ENCODE measurements at regions not wholly inside any gene's neighbourhood (a gene's known extent, or its start where the extent isn't known, plus 50 kb on each side); places are given as distances from the start of the nearest gene placed in this dataset.

DNA sequence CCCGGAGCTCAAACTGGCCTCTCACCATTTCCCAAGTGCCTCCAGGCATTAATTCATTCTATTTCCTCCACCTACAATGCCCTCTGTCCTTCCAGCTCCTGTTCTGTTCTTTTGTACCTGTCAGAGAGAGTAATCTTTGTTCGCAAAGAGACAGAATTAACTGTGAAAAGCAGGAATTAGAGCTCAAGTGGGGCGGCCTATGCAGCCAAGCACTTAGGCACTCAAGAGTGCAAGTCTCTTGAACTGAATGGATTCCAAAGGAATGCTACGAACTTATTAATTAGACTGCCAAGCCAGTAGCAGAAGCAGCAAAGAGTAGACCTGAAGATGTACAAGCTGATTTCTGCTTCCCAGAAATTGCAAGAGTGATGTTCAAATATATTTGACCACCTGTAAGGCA, 338.3 kb upstream of the AUTS2 start:
- no peak overlapping the region for H3K4me3 ChIP-seq (ENCODE audit: low read depth, low read length)
- TF ChIP-seq, protein P1, sequence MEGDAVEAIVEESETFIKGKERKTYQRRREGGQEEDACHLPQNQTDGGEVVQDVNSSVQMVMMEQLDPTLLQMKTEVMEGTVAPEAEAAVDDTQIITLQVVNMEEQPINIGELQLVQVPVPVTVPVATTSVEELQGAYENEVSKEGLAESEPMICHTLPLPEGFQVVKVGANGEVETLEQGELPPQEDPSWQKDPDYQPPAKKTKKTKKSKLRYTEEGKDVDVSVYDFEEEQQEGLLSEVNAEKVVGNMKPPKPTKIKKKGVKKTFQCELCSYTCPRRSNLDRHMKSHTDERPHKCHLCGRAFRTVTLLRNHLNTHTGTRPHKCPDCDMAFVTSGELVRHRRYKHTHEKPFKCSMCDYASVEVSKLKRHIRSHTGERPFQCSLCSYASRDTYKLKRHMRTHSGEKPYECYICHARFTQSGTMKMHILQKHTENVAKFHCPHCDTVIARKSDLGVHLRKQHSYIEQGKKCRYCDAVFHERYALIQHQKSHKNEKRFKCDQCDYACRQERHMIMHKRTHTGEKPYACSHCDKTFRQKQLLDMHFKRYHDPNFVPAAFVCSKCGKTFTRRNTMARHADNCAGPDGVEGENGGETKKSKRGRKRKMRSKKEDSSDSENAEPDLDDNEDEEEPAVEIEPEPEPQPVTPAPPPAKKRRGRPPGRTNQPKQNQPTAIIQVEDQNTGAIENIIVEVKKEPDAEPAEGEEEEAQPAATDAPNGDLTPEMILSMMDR (IDR thresholded peaks at IDR 0.05; ENCODE audit: low read depth, low read length): no peak

DNA sequence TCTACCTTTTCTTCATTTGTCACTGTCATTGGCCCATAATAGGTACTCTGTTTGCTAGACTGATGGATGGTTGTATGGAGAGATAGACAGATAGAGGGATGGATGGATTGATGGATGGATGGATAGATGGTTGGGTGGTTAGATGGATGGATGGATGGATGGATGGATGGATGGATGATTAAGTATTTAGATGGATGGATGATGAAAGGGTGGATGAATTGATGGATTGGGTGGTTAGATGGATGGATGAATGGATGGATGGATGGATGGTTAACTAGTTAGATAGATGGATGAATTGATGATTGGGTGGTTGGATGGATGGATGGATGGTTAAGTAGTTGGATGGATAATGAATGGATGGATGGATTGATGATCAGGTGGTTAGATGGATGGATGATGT, 334.7 kb upstream of the AUTS2 start:
- TF ChIP-seq, protein P1 (IDR thresholded peaks at IDR 0.05; ENCODE audit: low read depth, low read length): no peak
- H3K4me3 ChIP-seq (ENCODE audit: low read depth, low read length): no peak overlapping the region

DNA sequence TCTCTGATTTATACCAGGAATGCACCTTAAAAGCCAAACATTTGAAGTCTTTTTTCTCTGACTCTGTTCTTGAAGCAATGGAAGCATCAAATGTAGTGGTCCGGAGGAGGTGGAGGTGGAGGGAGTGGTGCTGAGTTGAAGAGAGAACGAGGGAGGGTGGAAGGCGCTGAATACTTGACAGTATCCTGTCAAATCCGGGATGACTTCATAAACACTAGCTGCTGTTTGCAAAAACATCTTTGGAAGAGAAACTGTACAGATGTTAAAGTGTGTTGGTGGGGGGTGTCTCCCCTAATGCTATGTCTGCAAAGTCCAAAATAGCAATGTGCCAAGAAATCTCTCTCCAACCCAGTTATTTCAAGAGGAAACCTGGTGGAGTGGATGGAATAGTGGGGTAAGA, 328.5 kb upstream of the AUTS2 start:
- H3K4me3 ChIP-seq (ENCODE audit: low read depth, low read length): no peak overlapping the region
- TF ChIP-seq, protein P1 (IDR thresholded peaks at IDR 0.05; ENCODE audit: low read depth, low read length): no peak

- TF ChIP-seq, protein P1 (IDR thresholded peaks at IDR 0.05; ENCODE audit: low read depth, low read length): no peak
- no peak overlapping the region for H3K4me3 ChIP-seq (ENCODE audit: low read depth, low read length)
These were observed 326.2 kb upstream of the AUTS2 start for GRCh38 chr7:69272101-69272500.

DNA sequence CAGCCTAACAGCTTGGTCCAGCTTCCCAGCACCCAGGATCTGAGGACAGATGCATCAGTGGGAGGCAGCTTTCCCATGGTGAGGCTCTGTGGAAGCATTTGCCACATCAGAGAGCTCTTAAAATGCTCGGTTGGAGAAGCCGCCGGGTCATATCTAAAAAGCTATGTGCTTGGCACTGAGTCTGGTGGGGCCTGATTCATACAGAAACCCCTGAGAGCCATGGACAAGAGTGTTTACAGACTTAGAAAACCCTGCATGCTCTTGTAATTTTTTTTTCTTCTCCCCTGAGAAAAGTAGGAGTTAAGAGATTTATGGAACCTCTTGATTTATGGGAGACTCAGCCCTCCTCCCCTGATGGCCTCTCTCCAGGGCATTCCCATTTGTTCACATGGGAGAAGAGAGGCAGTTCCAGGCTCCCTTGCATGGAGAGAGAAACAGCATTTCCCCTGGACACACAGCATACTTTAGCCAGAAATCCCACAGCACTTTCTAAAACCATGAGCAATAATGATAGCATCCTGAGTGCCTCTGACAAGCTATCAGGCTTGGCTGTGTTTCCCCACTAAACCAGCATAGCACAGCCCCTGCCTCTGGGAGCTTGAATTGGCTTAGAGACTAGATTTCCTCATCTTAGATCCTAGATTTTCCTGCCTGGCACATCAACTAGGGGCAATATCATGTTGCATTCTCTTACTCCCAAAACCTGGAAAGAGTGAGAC, 322.1 kb upstream of the AUTS2 start:
- H3K4me3 ChIP-seq (ENCODE audit: low read depth, low read length): no peak overlapping the region
- TF ChIP-seq, protein P1 (IDR thresholded peaks at IDR 0.05; ENCODE audit: low read depth, low read length): no peak

DNA sequence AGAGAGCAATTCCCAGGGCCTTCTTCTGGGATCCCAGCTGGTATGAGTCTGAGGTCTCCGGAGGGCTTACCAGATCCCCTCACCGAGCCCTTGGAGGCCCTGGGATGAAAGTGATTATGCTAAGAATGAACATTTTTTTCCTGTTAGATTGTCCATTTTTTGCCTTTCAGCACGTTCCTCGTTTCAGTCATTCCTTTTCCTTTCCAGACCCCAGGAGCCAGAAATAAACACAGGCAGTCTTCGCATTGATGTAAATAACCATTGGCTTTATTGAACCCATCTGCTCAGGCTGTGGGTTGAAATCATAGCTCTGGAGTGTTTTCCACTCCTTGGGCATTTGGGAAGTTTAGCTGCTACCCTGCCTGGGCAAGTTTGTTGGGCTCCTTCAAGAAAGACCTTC, 320.9 kb upstream of the AUTS2 start:
- H3K4me3 ChIP-seq (ENCODE audit: low read depth, low read length): no peak overlapping the region
- TF ChIP-seq, protein P1 (IDR thresholded peaks at IDR 0.05; ENCODE audit: low read depth, low read length): no peak

DNA sequence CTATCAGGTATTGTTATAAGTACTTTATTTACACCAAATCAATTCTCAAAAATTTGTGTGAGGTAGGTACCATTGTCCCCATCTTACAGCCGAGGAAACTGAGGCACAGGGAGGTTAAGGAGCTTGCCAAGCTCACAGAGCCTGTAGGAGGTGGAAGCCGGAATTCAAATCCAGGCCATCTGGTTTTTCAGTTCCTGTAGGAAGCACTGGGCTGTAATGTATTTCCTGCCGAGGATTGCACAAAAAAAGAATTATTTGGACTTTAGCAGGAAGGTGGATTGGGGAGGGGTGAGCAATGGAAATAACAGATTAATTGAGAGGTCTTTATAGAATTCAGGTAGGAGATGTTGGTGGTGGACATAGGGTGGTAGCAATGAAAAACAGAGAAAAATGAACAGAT, 315.3 kb upstream of the AUTS2 start:
- H3K4me3 ChIP-seq (ENCODE audit: low read depth, low read length): no peak overlapping the region
- TF ChIP-seq, protein P1 (IDR thresholded peaks at IDR 0.05; ENCODE audit: low read depth, low read length): no peak
